Stomach (tissue), 8 donors: ENCODE measurements at regions not wholly inside any gene's neighbourhood (a gene's known extent, or its start where the extent isn't known, plus 50 kb on each side); places are given as distances from the start of the nearest gene placed in this dataset.
A peak's percentile ranks its signal among the peaks of the same experiment; 100 is the strongest.

Experiments
- DNase-seq, 2 donors: peaks; one replicate each; pipeline versions ENCODE4 v3.0.0 to v3.0.0-alpha.2; 2013 to 2019
- H3K27ac ChIP-seq, 5 donors: fragments of 200-600 bp in 4 of 5; sonication (generic) in 4 of 5; one replicate each; pipeline ENCODE4 v1.5.1; 2013 to 2019; ENCODE audit warnings: mild to moderate bottlenecking in 1 of 5, moderate library complexity in 1 of 5
- H3K27me3 ChIP-seq, 3 donors: fragments of 200-600 bp; sonication (generic); one replicate each; pipeline ENCODE4 v1.5.1; 2017 to 2019; ENCODE audit warnings: mixed run types in 1 of 3
- H3K36me3 ChIP-seq, 4 donors: fragments of 200-600 bp; sonication (generic); 1 replicate in 3 of 4; 2 replicates in 1 of 4; pipeline ENCODE4 v1.5.1; 2016 to 2019
- H3K4me1 ChIP-seq, 4 donors: fragments of 200-600 bp; sonication (generic); one replicate each; pipeline ENCODE4 v1.5.1; 2016 to 2019
- H3K4me3 ChIP-seq, 4 donors: fragments of 200-600 bp; sonication (generic) in 3 of 4; one replicate each; pipeline ENCODE4 v1.5.1; 2016 to 2019; ENCODE audit warnings: mild to moderate bottlenecking in 1 of 4
- H3K9me3 ChIP-seq, 4 donors: fragments of 200-600 bp; sonication (generic); one replicate each; pipeline ENCODE4 v1.5.1; 2016 to 2019
- EP300 ChIP-seq: sonication (generic); formaldehyde crosslinking; IDR thresholded peaks from one replicate; pipeline ENCODE4 v1.6.1; 2017; ENCODE audit warnings: antibody characterized with exemption
- POLR2A ChIP-seq, 4 donors: fragments of 450-650 bp; IDR thresholded peaks; one replicate each; pipeline ENCODE4 v1.6.1; 2016; ENCODE audit warnings: antibody characterized with exemption in 4 of 4, control low read depth in 2 of 4, mild to moderate bottlenecking in 1 of 4, moderate library complexity in 1 of 4
- POLR2AphosphoS5 ChIP-seq, 3 donors: sonication (generic); formaldehyde crosslinking; IDR thresholded peaks; one replicate each; pipeline ENCODE4 v1.6.1; 2016; ENCODE audit warnings: antibody characterized with exemption in 3 of 3
- WGBS, 5 donors: extraction: QIAGEN DNeasy Blood & Tissue Kit in 3 of 5; methylation state at CpG; one replicate each; pipeline versions ENCODE4 v1.1.5 to v1.1.7; 2013 to 2018; 5-methylcytosine and 5-hydroxymethylcytosine counted together
- intact Hi-C: fragments of 100-400 bp; cut with DNase I; formaldehyde crosslinking; loops from one replicate; pipeline ENCODE4 v1.15.1; 2023; ENCODE audit warnings: low total_unique reads
- TF ChIP-seq, protein P1 (sequence below), 7 experiments: fragments of 450-650 bp in 4 of 7; fragments of 200-600 bp in 3 of 7; sonication (generic) in 3 of 7; IDR thresholded peaks; one replicate each; pipeline ENCODE4 v1.5.1; 2016 to 2019; ENCODE audit warnings: antibody characterized with exemption in 7 of 7, control low read depth in 2 of 7, mild to moderate bottlenecking in 1 of 7
- donor health status: healthy with polysubstance abuse.
- donor health status: Bipolar disorder and iron deficiency.
- donor health status: healthy.

GRCh38 chr6:71371559-71371958 lies 82.9 kb downstream of the OGFRL1 start:
- Histone ChIP-seq H3K4me1 (peaks cover 0 to 14% (median 3%) of the 10 kb centered on the region in 4 donors), H3K27ac (no peak overlapping the region), H3K27me3 (no peaks in the 10 kb centered on the region), H3K4me3 (no peak overlapping the region), H3K36me3 (peaks cover 0 to 12% (median 5%) of the 10 kb centered on the region in 4 donors), H3K9me3 (no peaks in the 10 kb centered on the region)
- TF ChIP-seq POLR2A (IDR thresholded peaks at IDR 0.05) (no peak), POLR2AphosphoS5 (IDR thresholded peaks at IDR 0.05) (no peak), EP300 (no peak)
- TF ChIP-seq, protein P1, sequence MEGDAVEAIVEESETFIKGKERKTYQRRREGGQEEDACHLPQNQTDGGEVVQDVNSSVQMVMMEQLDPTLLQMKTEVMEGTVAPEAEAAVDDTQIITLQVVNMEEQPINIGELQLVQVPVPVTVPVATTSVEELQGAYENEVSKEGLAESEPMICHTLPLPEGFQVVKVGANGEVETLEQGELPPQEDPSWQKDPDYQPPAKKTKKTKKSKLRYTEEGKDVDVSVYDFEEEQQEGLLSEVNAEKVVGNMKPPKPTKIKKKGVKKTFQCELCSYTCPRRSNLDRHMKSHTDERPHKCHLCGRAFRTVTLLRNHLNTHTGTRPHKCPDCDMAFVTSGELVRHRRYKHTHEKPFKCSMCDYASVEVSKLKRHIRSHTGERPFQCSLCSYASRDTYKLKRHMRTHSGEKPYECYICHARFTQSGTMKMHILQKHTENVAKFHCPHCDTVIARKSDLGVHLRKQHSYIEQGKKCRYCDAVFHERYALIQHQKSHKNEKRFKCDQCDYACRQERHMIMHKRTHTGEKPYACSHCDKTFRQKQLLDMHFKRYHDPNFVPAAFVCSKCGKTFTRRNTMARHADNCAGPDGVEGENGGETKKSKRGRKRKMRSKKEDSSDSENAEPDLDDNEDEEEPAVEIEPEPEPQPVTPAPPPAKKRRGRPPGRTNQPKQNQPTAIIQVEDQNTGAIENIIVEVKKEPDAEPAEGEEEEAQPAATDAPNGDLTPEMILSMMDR (IDR thresholded peaks at IDR 0.05), result no peak
- WGBS, 5 donors, result 90 to 98% (median 96%) methylated on average over 1 of the region's 1 CpG
- DNase-seq, result no peak
- intact Hi-C loops, result no loop called here

DNA sequence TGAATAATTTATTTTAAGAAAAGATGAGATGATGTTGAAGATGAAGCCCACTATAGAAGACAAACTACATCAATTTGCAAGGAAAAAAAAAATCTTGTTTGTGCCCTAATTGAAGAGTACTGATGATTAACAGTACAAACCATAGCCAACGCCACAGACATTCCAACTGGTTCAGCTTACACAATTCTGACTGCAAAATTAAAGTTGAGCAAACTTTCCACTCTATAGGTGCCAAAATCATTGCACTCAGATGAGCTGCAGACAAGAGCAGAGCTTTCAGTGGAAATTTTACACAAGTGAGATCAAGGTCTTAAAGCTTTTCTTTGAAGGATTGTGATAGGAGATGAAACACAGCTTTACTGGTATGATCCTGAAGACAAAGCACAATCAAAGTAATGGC lies 85.3 kb downstream of the OGFRL1 start:
- TF ChIP-seq, protein P1 (IDR thresholded peaks at IDR 0.05), result no peak
- TF ChIP-seq POLR2A (IDR thresholded peaks at IDR 0.05) (no peak), EP300 (no peak), POLR2AphosphoS5 (IDR thresholded peaks at IDR 0.05) (no peak)
- Histone ChIP-seq H3K9me3 (no peaks in the 10 kb centered on the region), H3K4me1 (peaks cover 0 to 20% (median 10%) of the 10 kb centered on the region in 4 donors), H3K27ac (no peak overlapping the region), H3K27me3 (no peaks in the 10 kb centered on the region), H3K4me3 (no peak overlapping the region), H3K36me3 (peaks cover 0 to 12% (median 5%) of the 10 kb centered on the region in 4 donors)
- DNase-seq, result no peak
- intact Hi-C loops, result no loop called here
- 76 to 97% (median 81%) methylated on average over 1 of the region's 1 CpG for WGBS, 5 donors

DNA sequence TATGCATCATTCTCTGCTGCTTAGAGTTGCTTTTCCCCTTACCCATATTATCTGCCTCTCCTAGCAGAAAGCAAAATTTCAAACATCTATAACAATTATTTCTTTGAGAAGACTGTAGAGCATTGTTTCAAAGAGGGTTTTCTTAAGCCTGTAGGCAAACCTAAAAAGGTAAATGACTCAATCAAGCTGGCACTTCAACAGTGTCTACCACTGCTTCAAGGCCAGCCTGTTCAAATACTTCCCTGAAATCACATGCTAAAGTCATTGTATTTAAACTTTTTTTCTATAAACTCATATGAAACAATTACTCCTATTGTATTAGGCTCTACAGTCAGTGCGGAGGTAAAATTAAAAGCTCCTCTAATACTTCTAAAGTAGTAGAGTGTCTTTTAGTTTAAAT lies 87.1 kb downstream of the OGFRL1 start:
- peak overlapping the region in 1 of 5 donors; percentile 33 for H3K27ac ChIP-seq
- WGBS, 5 donors, result 36 to 63% (median 50%) methylated on average over 1 of the region's 1 CpG
- peaks cover 0 to 20% (median 10%) of the 10 kb centered on the region in 4 donors for H3K4me1 ChIP-seq
- H3K27me3 ChIP-seq, result no peaks in the 10 kb centered on the region
- DNase-seq, result no peak
- no peak overlapping the region for H3K4me3 ChIP-seq
- intact Hi-C loops, result no loop called here
- no peaks in the 10 kb centered on the region for H3K9me3 ChIP-seq
- TF ChIP-seq EP300 (no peak), POLR2AphosphoS5 (IDR thresholded peaks at IDR 0.05) (no peak)
- TF ChIP-seq, protein P1 (IDR thresholded peaks at IDR 0.05), result no peak
- peaks cover 0 to 12% (median 5%) of the 10 kb centered on the region in 4 donors for H3K36me3 ChIP-seq

GRCh38 chr6:71376830-71377229 lies 88.2 kb downstream of the OGFRL1 start:
- 43 to 60% (median 54%) methylated on average over 2 of the region's 2 CpGs for WGBS, 5 donors
- Histone ChIP-seq H3K4me3 (no peak overlapping the region), H3K27ac (peak overlapping the region in 1 of 5 donors; percentile 33), H3K36me3 (peaks cover 0 to 11% (median 4%) of the 10 kb centered on the region in 4 donors), H3K27me3 (no peaks in the 10 kb centered on the region), H3K9me3 (no peaks in the 10 kb centered on the region), H3K4me1 (peaks cover 0 to 20% (median 10%) of the 10 kb centered on the region in 4 donors)
- no peak for DNase-seq
- intact Hi-C loops, result no loop called here
- TF ChIP-seq POLR2A (IDR thresholded peaks at IDR 0.05), result no peak
- no peak for TF ChIP-seq EP300
- no peak for TF ChIP-seq POLR2AphosphoS5 (IDR thresholded peaks at IDR 0.05)
- TF ChIP-seq, protein P1 (IDR thresholded peaks at IDR 0.05), result no peak
